ENCODE measurements at regions not wholly inside any gene's neighbourhood (a gene's known extent, or its start where the extent isn't known, plus 50 kb on each side); places are given as distances from the start of the nearest gene placed in this dataset.

- Histone ChIP-seq H4K20me1 (ENCODE audit: insufficient read depth, low read length, poor library complexity, severe bottlenecking) (no peaks in the 10 kb centered on the region), H3K36me3 (ENCODE audit: insufficient read depth, low read length) (no peaks in the 10 kb centered on the region), H3K4me3 (ENCODE audit: low read length, poor library complexity, severe bottlenecking) (no peak overlapping the region), H3K79me2 (ENCODE audit: insufficient read depth, low read length) (no peaks in the 10 kb centered on the region), H3K27me3 (ENCODE audit: insufficient read depth, low read length, poor library complexity, severe bottlenecking) (no peaks in the 10 kb centered on the region), H3K9ac (ENCODE audit: low read depth, low read length, poor library complexity, severe bottlenecking) (no peak overlapping the region), H3K9me2 (replicated peaks; ENCODE audit: low read depth, low read length) (no peaks in the 10 kb centered on the region), H3K4me2 (ENCODE audit: low read depth, low read length, poor library complexity, severe bottlenecking) (no peak overlapping the region), H2AFZ (ENCODE audit: low read length) (no peak overlapping the region), H3F3A (ENCODE audit: low read depth) (no peaks in the 10 kb centered on the region), H3K9me3 (ENCODE audit: insufficient read depth, low read depth, low read length) (no peaks in the 10 kb centered on the region), H3K4me1 (ENCODE audit: insufficient read depth, low read length, poor library complexity, severe bottlenecking) (no peaks in the 10 kb centered on the region)
- TF ChIP-seq EZH2phosphoT487 (IDR thresholded peaks at IDR 0.05; ENCODE audit: borderline replicate concordance), result no peak
- no peak for TF ChIP-seq CTCF (conservative IDR thresholded peaks at IDR 0.05; ENCODE audit: low read length)
Measured at GRCh38 chr10:121365566-121365965, 232.7 kb downstream of the FGFR2 start.

- Histone ChIP-seq H3K4me3 (ENCODE audit: low read length, poor library complexity, severe bottlenecking) (no peak overlapping the region), H3K4me2 (ENCODE audit: low read depth, low read length, poor library complexity, severe bottlenecking) (no peak overlapping the region), H3K36me3 (ENCODE audit: insufficient read depth, low read length) (no peaks in the 10 kb centered on the region), H3K4me1 (ENCODE audit: insufficient read depth, low read length, poor library complexity, severe bottlenecking) (no peaks in the 10 kb centered on the region), H3F3A (ENCODE audit: low read depth) (no peaks in the 10 kb centered on the region), H4K20me1 (ENCODE audit: insufficient read depth, low read length, poor library complexity, severe bottlenecking) (no peaks in the 10 kb centered on the region), H3K9me3 (ENCODE audit: insufficient read depth, low read depth, low read length) (no peaks in the 10 kb centered on the region; the same call in 1 of the 2 replicates), H3K9ac (ENCODE audit: low read depth, low read length, poor library complexity, severe bottlenecking) (no peak overlapping the region), H3K79me2 (ENCODE audit: insufficient read depth, low read length) (no peaks in the 10 kb centered on the region), H3K27me3 (ENCODE audit: insufficient read depth, low read length, poor library complexity, severe bottlenecking) (no peaks in the 10 kb centered on the region), H2AFZ (ENCODE audit: low read length) (no peak overlapping the region), H3K9me2 (replicated peaks; ENCODE audit: low read depth, low read length) (no peaks in the 10 kb centered on the region)
- no peak for TF ChIP-seq EZH2phosphoT487 (IDR thresholded peaks at IDR 0.05; ENCODE audit: borderline replicate concordance)
- TF ChIP-seq CTCF (conservative IDR thresholded peaks at IDR 0.05; ENCODE audit: low read length), result no peak
Measured at GRCh38 chr10:121368347-121369025, 229.8 kb downstream of the FGFR2 start.

GRCh38 chr10:121369616-121370015 is 228.6 kb downstream of the FGFR2 start:
- no peaks in the 10 kb centered on the region for H3K36me3 ChIP-seq (ENCODE audit: insufficient read depth, low read length)
- H3K79me2 ChIP-seq (ENCODE audit: insufficient read depth, low read length), result no peaks in the 10 kb centered on the region
- H3K27me3 ChIP-seq (ENCODE audit: insufficient read depth, low read length, poor library complexity, severe bottlenecking), result no peaks in the 10 kb centered on the region
- TF ChIP-seq CTCF (conservative IDR thresholded peaks at IDR 0.05; ENCODE audit: low read length) (no peak), EZH2phosphoT487 (IDR thresholded peaks at IDR 0.05; ENCODE audit: borderline replicate concordance) (no peak)
- H3K4me1 ChIP-seq (ENCODE audit: insufficient read depth, low read length, poor library complexity, severe bottlenecking), result no peaks in the 10 kb centered on the region
- H3K4me3 ChIP-seq (ENCODE audit: low read length, poor library complexity, severe bottlenecking), result no peak overlapping the region
- no peaks in the 10 kb centered on the region; the same call in 1 of the 2 replicates for H3K9me3 ChIP-seq (ENCODE audit: insufficient read depth, low read depth, low read length)
- H3K9ac ChIP-seq (ENCODE audit: low read depth, low read length, poor library complexity, severe bottlenecking), result no peak overlapping the region
- H3K9me2 ChIP-seq (replicated peaks; ENCODE audit: low read depth, low read length), result no peaks in the 10 kb centered on the region
- H3F3A ChIP-seq (ENCODE audit: low read depth), result no peaks in the 10 kb centered on the region
- H2AFZ ChIP-seq (ENCODE audit: low read length), result no peak overlapping the region
- no peak overlapping the region for H3K4me2 ChIP-seq (ENCODE audit: low read depth, low read length, poor library complexity, severe bottlenecking)
- no peaks in the 10 kb centered on the region for H4K20me1 ChIP-seq (ENCODE audit: insufficient read depth, low read length, poor library complexity, severe bottlenecking)
